HuH-7.5 (cell line): ENCODE measurements at regions not wholly inside any gene's neighbourhood (a gene's known extent, or its start where the extent isn't known, plus 50 kb on each side); places are given as distances from the start of the nearest gene placed in this dataset.
"Not testable (repeated sequence)": the region's sequence is repeated elsewhere in the genome, so short reads cannot be mapped to it uniquely, and the experiment has no call there.

Experiments
- DNase-seq: peaks from one replicate; pipeline ENCODE4 v3.0.0; 2011; ENCODE audit warnings: low spot score

- no peak for DNase-seq
Measured at GRCh38 chr6:7016226-7016625, 91.5 kb upstream of the RREB1 start.

DNA sequence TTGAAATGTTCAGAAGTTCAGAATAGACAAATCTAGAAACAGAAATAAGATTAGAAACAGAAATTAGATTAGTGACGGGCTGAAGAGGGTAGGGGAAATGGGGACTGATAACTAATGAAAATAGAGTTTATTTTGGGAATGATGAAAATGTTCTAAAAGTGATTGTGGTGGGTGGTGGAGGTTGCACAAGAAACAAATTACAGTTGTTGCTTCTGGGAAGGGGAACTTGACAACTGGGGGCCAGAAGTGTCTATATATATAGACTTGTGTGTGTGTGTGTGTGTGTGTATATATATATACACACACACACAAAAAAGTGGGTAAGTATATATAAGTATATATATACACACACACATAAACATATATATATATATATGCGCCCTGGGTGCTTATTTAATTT is 86.5 kb upstream of the RREB1 start:
- no peak for DNase-seq

- no peak for DNase-seq
Measured at GRCh38 chr6:7025861-7026260, 81.9 kb upstream of the RREB1 start.

- DNase-seq: not testable (repeated sequence)
Measured at GRCh38 chr6:7028963-7029362, 78.8 kb upstream of the RREB1 start.

DNA sequence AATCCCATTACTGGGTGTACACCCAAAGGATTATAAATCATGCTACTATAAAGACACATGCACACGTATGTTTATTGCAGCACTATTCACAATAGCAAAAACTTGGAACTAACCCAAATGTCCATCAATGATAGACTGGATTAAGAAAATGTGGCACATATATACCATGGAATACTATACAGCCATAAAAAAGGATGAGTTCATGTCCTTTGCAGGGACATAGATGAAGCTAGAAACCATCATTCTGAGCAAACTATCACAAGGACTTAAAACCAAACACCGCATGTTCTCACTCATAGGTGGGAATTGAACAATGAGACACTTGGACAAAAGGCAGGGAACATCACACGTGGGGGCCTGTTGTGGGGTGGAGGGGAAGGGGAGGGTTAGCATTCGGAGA is 76.8 kb upstream of the RREB1 start:
- not testable (repeated sequence) for DNase-seq

DNA sequence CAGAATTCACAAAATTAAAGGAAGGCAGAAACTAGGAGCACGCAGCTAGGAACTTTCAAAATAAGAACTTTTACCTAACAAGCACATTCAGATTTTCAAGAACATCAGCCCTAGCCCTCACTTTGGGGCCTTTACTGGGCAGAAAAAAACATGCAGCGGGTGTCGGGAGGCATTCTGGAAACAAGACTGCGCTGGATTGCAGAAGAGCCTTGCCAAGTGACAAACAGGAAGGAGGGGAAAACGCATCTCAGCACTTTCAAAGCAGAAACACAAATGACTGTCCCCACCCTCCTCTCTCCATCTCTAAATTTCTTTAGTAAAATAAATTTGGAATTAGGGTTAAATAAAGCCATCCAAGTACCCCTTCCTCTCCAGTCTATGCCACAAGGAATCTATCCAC is 74.6 kb upstream of the RREB1 start:
- no peak for DNase-seq

DNA sequence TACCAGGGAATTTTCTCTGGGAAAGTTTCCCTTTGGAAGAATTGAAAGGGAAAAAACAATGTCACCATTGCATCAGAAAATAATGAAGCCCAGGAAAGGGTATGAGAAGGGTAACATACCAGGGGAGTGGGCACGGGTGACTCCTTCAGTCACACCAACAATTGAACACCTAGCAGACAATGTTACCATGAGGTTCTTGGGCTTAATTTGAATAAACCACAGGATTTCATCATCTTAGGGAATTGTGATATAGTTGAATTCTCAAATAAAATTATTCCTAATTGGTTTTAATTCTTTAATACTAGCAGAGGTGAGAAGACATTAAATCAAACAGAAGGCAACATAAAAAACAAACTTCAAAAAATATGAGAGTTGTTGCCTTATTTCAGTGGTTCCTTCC is 73.7 kb upstream of the RREB1 start:
- DNase-seq: no peak

GRCh38 chr6:7035837-7036249 is 71.9 kb upstream of the RREB1 start:
- DNase-seq: no peak

DNA sequence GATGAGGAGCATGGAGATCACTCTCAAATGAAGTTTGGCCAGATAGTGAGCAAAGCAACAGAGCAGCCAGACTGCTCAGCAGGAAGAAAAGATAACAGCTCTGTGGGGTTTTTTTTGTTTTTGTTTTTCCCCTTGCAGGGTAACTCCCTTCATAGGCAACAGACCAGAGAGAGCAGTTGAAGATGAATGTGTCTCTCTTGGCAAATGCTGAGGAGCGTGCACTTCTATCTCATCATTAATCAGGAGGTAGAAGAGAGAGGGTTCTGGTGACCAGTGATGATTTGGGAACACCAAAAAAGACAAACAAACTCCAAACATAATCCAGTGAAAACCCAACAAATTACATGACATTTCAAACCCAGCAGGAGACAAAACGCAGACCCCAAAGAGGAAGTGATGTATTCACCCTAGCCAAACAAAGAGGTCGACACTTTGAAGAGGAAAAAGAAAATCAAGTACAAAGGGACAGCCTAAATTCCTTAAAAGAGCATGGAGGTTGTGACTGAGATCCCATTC is 66.2 kb upstream of the RREB1 start:
- DNase-seq: no peak

- DNase-seq: no peak
Measured at GRCh38 chr6:7042056-7042653, 65.6 kb upstream of the RREB1 start.

- DNase-seq: peak; percentile 55
Measured at GRCh38 chr6:7042654-7043545, 64.9 kb upstream of the RREB1 start.

DNA sequence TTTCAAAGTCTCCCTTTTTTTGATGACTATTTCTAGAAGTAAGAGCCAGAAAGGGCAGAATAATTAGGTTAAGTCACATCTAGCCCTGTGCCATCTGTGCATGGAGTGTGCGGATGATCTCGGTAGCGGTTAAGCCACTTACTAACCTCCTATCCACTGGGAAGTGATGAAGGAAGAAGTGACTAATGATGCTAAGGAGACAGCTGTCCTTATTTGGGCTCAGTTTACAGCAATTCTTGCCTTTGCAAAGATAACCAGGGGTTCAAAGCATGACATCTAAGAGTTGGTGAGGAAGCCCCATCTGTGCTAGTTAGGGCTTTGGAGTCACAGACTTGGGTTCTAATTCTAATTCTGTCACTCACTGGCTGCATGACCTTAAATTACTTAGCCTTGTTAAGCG is 62.4 kb upstream of the RREB1 start:
- DNase-seq: no peak

DNA sequence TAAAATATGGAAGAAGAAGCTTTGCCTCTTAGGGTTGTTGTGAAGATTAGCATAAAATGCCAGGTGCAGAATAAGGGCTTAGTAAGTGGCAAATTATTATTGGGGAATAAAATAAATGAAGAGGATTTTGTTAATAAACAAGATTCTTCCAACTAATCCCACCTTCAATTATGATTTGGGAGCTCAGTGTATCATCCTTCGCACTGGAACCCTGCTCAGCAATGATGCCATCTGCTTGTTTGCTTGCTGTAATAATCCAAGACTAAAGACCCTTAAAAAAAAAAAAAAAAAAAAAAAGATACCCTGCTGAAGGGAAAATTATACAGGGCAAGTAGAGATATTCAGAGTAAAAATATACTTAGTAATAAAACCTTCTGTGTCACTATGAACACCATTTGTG is 62.0 kb upstream of the RREB1 start:
- DNase-seq: no peak

DNA sequence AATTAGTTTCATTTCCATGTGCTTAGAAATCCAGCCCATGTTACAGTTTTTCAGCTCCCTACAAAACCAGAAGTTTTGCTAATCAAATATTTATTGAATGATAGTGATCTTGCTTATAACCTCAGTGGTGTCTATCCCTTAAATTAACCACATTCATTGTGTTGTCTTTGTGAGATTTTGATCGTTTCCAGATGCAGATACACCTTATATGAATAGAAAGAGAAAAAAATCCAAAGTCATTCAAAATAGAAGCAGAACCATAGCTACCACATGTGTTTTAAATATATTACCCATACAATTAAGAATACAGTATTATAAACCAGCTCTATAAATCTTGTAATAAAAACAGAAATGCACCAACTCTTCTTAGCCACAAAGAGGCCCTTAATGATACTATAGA is 60.6 kb upstream of the RREB1 start:
- no peak for DNase-seq

DNA sequence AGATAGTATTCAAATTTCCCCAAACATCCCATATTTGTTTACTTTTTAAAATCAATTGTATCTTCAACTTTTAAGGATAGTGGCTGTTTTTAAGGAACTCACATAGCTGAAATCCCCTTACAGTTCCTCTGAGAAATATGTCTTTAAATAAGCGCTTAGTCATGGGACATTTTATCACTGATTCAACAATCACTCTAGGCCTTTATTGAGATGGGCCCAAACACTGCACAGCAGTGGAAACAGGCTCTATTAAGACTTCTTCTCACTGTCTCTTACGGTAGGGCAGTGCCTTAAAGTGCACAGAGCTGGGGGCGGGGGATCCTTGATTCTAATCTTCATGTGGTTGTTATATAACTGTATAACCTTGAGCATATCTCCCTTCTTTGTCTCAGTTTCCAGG is 59.8 kb upstream of the RREB1 start:
- DNase-seq: no peak

GRCh38 chr6:7048894-7049293 is 58.9 kb upstream of the RREB1 start:
- DNase-seq: no peak

GRCh38 chr6:7050004-7050403 is 57.8 kb upstream of the RREB1 start:
- DNase-seq: no peak

- peak; percentile 29 for DNase-seq
Measured at GRCh38 chr6:7050872-7051779, 56.6 kb upstream of the RREB1 start.

DNA sequence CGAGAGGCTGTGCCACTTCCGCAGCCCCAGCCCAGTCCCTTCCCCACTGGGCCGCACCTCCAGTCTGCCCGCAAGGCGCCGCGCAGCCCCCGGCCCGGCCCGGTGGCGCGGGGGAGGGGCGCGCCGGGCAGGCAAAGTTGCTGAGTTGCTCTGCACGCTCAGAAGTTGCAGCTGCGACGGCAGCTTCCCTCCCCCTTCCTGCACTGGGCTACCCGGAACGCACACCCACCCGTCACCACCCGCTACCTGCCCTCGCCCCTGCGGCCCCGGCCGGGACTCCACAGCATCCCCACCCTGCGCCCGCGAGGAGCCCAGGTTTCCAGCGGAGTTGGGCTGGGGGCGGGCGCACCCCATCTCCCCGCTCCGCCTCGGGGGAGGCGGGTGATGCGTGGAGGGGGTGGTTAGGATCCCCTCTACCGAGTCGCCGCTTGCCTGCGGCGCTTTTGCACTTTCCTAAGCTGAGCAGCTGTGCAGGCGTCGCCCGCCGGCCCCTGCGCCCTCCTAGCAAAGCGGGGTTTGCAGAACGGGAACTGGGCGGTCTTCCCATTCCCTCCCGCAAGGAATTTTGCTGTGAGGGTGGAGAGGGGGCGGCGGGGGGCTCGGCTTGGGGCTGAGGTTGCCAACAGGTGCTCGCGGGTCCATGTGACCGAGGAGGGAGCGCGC is 55.9 kb upstream of the RREB1 start:
- DNase-seq: peak; percentile 54

DNA sequence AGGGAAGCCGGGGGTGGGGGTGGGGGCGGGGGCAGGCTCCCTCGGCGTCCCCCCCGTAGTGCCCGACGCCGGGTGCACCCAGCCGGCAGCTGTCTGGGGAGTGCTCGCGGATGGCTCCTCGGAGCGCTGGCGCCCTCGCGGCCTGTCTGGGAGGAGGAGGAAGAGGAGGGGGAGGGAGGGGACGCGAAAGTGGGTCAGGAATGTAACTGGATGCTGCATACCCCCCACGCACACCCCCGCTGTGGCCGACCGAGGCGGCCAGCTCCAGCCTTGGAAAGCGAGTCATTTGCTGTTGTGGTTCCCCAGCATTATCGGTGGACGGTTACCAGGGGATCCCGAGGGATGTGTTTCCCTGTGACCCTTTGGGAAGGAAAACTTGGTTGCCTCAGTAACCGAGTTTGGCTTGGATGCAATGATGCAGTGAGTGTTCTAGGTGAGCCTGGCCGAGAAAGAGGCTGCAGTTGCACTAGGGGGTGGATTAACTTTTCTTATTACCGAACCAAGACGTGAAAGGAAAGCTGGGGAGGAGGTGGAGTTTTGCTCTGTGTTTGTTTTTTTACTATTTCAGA is 55.2 kb upstream of the RREB1 start:
- DNase-seq: peak; percentile 28

DNA sequence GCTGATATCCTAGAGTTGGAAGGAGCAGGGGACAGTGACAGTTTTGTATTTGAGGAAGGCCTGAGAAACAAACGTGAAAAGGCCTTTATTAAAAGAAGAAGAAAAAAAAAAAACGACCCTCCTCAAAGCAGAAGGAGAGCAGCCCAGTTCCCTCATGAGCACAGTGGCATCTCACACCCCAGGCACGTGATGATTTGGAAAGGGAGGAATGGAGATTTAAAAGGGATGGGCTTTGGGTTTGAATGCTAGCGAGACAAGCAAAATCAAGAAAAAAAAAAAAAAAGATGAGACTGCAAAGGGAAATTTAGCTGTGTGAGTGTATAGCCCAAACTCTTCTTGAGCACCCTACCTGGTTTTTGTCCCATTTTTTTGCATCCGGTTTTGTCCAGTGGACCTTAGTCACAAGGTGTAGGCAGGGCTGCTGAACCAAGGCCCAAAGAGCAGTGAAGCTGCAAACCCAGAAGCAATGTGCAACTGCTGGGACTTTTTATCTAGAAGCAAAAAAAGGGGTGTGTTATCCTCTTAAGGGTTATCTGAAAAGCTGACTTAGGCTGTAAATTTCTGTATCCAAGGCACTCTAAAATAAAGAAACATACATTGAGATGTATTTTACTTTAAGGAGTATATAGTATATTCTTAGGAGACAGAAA is 54.5 kb upstream of the RREB1 start:
- no peak for DNase-seq
